ENCODE measurements at regions not wholly inside any gene's neighbourhood (a gene's known extent, or its start where the extent isn't known, plus 50 kb on each side); places are given as distances from the start of the nearest gene placed in this dataset.

DNA sequence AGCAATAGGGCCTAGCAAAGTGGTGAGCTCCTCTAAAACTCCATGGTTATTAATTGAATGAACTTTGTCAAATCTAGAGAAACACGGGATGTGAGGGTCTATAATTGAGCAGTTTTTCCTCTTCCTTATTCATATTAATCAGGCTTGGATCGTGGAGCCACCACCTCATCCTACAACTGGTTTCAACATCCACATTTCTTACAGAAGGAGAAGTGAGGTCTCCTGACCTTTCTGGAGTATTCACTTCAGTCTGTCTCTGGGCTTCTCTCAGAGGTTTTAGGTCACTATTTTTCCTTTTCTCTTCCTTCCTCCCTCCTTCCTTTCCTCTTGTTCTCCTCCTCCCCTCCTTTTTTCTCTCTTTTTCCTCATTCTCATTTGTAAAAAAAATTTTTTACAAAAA is 177.3 kb upstream of the ACTBL2 start:
- TF ChIP-seq, protein P1, sequence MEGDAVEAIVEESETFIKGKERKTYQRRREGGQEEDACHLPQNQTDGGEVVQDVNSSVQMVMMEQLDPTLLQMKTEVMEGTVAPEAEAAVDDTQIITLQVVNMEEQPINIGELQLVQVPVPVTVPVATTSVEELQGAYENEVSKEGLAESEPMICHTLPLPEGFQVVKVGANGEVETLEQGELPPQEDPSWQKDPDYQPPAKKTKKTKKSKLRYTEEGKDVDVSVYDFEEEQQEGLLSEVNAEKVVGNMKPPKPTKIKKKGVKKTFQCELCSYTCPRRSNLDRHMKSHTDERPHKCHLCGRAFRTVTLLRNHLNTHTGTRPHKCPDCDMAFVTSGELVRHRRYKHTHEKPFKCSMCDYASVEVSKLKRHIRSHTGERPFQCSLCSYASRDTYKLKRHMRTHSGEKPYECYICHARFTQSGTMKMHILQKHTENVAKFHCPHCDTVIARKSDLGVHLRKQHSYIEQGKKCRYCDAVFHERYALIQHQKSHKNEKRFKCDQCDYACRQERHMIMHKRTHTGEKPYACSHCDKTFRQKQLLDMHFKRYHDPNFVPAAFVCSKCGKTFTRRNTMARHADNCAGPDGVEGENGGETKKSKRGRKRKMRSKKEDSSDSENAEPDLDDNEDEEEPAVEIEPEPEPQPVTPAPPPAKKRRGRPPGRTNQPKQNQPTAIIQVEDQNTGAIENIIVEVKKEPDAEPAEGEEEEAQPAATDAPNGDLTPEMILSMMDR (IDR thresholded peaks at IDR 0.05; ENCODE audit: insufficient read depth, low read length), result no peak
- TF ChIP-seq, protein P2, sequence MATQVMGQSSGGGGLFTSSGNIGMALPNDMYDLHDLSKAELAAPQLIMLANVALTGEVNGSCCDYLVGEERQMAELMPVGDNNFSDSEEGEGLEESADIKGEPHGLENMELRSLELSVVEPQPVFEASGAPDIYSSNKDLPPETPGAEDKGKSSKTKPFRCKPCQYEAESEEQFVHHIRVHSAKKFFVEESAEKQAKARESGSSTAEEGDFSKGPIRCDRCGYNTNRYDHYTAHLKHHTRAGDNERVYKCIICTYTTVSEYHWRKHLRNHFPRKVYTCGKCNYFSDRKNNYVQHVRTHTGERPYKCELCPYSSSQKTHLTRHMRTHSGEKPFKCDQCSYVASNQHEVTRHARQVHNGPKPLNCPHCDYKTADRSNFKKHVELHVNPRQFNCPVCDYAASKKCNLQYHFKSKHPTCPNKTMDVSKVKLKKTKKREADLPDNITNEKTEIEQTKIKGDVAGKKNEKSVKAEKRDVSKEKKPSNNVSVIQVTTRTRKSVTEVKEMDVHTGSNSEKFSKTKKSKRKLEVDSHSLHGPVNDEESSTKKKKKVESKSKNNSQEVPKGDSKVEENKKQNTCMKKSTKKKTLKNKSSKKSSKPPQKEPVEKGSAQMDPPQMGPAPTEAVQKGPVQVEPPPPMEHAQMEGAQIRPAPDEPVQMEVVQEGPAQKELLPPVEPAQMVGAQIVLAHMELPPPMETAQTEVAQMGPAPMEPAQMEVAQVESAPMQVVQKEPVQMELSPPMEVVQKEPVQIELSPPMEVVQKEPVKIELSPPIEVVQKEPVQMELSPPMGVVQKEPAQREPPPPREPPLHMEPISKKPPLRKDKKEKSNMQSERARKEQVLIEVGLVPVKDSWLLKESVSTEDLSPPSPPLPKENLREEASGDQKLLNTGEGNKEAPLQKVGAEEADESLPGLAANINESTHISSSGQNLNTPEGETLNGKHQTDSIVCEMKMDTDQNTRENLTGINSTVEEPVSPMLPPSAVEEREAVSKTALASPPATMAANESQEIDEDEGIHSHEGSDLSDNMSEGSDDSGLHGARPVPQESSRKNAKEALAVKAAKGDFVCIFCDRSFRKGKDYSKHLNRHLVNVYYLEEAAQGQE (IDR thresholded peaks at IDR 0.05; ENCODE audit: insufficient replicate concordance, low read depth), result no peak
